ENCODE measurements at regions not wholly inside any gene's neighbourhood (a gene's known extent, or its start where the extent isn't known, plus 50 kb on each side); places are given as distances from the start of the nearest gene placed in this dataset.

GRCh38 chr7:35399216-35399615 lies 145.3 kb upstream of the TBX20 start:
- no peak for DNase-seq

DNA sequence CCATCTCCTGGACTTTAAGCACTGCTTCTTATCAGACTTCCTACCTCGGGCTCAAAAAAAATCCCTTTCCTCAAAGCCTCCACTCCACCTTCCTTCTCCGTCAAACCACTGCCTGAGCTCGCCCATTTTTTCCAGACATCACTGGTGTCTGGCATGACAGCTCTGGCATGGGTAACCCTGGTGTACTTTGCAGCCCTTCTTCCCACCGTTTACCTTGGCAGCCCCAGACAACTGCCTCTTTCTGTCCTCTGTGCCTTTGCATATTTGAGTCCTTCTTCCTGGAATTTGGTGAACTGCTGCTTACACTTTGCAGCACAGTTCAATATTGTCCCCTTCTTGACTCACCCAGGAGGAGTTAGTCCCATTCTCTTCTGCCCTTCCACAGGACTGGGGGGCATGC lies 144.6 kb upstream of the TBX20 start:
- DNase-seq: no peak

DNA sequence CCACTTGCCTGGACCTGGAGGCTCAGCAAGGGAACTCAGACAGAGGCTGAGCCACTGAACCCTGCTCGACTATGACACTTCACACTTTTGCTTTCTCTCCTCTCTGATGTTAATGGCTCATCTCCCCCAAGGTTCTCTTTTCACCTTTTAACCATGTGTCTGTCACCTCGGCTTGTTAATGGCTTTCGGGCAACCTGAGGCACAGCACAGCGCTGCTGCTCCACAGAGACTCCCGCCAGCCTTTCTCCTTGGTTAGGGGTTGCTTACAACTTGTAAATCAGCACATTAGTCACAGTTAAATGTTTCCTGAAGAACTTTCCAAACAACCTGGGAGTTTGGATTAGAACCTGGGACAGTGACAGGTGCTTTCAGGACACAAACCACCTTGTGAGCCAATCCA lies 136.2 kb upstream of the TBX20 start:
- DNase-seq: no peak

GRCh38 chr7:35389636-35390035 lies 135.7 kb upstream of the TBX20 start:
- DNase-seq: no peak

GRCh38 chr7:35386816-35387706 lies 133.2 kb upstream of the TBX20 start:
- DNase-seq: no peak

- DNase-seq: no peak
Observed at GRCh38 chr7:35386082-35386815, 132.3 kb upstream of the TBX20 start.

DNA sequence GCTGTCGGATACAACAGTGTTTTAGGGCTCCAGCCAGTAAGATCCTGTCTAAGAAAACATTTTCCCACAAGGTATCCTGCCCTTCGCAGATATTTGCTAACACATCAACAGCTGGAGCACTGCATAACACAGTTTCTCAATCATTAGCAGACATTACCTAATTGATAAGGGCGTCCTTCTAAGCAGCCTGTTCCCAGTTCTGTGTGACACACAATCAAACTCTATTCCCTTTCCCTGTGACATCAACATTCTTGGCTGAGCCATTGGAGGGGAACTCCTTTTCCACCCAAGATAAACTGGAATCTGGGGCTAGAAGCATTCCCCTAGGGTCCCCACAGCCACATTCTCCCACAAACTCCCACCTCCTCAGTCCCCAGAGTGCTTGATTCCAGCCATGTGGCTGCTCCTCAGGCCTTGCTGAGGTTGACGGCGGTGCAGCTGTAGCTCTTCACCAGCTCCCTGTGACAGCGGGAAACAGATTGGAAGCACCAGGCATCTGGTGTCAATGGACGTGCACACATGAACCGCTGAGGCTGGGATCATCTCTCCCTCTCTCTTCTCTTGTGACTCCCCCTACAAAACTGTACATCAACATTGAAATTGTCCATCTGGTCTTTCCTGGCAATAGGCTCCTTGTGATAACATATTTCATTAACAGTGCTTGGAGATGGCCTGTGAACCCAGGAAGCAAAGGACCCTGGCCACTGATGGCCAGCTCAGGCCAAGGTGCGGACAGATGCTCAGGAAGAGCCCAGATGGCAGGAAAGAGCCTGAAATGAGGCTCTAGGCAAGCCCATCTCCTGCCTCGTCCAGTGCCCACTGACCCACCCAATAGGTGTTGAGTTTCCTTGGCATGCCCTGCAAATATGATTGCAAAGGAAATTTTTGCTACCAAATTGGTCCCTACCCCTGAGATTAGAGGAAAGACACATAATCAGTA lies 131.1 kb upstream of the TBX20 start:
- no peak for DNase-seq

- DNase-seq: no peak
Observed at GRCh38 chr7:35380739-35381224, 126.9 kb upstream of the TBX20 start.

- DNase-seq: peak in 4 of 56 donors; percentile 1 to 37 (median 3)
Observed at GRCh38 chr7:35379481-35379880, 125.6 kb upstream of the TBX20 start.

DNA sequence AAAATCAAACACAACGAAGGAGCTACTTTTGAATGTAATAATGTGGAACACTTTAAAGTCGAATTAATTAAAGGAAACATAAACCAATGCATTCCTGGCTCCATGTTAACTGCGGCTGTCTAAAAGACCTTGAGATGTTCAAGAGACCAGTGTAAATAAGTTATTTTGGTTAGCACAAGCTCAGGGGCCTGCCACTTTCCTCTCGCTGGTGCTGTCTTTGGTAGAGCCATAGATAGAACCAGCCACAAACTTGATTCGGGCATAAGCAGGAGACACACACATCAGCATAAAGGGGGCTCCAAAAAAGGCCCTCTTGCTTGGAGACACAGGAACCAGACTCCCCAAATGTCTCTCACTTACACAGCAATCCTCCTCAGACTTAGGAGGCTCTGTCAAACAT lies 121.6 kb upstream of the TBX20 start:
- DNase-seq: no peak

GRCh38 chr7:35374858-35375257 lies 121.0 kb upstream of the TBX20 start:
- no peak for DNase-seq

DNA sequence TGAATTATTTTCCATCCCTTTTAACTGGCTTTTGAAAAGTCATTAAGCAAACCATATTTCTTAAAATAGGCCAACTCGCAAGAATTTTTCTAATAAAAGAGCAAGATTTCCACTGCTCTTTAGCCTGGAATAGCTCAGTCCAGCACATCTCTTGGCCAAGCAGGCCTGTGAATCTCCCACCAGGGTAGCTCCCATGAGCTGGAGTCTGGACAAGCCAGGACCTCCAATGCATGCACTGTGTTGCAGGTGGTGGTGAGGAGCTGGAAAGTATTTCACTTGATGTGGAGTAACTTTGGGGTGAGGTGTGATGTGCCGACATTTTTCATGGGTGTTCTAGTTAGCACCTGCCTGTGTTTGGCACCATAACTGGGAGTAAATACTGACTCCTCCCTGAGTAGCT lies 117.3 kb upstream of the TBX20 start:
- DNase-seq: no peak

DNA sequence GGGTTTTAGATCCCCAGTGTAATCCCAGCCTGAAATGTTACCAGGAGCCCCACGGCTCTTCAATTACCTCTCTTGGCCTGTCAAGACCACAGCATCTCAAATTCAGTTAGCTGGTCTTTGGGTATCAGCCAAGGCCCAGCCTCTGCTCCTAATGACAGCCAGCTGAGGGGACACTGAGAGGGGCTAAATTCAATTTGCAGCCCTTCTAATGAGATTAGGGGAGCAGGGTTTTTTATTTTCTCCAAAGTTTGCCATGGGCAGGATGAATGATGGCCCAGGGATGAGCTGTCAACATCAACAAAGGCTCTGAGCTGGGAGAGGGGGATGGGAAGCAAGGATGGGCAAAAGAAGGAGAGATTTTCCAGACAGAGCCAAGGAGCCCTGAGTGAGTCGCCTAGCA lies 116.8 kb upstream of the TBX20 start:
- no peak for DNase-seq

DNA sequence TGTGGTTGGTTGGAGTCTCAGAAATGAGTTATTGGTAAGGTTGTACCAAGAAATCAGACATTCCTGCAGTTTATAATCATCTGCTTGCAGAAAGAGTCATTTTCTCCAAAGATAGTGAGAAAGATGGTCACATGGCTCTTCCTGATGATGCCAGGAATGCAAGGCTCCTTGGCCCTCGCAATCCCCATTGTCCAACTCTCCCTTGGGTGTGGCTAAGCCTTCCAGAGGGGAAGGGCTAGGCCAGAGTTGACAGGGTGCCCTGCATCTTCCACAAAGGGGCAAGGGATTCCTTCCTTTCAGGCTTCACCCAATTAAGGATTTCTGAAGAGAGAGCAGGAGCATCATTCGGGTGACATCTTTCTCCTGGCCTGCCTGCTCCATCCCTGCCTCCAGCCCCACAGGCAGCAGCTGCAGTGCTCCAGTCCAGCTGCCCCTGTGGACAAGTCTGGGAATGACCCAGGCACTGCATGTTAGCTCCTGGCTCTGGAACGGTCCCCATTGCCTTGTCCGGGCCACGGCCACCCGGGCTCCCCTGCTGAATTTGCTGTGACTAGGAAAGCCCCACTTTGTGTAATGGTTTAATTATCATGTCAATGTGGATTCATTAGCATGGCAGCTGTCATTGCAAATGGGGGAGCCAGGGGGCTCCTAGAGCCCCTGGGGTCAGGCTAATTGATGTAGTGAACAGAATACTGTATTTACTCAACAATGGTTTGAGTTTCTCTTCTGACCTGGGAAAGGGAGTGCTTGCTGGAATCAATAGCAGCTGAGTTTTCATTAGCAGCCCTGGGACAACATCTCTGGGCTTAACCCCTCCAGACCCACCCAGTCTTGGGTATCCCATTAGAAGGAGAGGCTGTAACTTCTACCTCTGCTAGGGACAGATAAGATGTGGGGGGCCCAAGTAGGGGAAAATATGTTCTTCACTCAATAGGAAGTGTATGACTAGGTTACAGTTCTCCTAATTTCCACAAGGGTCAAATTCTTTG lies 112.6 kb upstream of the TBX20 start:
- no peak for DNase-seq

GRCh38 chr7:35365523-35365922 lies 111.6 kb upstream of the TBX20 start:
- DNase-seq: no peak

DNA sequence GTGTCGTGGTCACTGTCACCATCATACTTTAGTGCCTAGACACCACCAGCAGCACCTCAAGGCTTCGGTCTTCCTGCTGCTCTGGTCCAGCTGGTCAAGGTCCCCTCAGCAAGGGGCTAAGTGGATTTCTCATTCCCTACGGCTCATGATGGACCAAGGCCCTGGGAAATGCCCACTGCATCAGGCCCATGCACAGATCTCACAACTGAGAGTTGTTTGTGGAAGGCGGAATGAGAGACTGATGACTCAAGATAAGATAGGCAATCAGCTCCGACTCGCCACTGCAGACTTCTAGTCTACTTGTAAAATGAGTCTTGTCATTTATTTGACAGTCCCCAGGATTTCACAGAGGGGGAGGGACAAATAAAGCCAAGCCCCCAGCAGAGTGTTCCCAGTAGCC lies 108.4 kb upstream of the TBX20 start:
- no peak for DNase-seq

- no peak for DNase-seq
Observed at GRCh38 chr7:35359423-35359822, 105.5 kb upstream of the TBX20 start.

GRCh38 chr7:35356495-35356894 lies 102.6 kb upstream of the TBX20 start:
- DNase-seq: no peak

- no peak for DNase-seq
Observed at GRCh38 chr7:35355911-35356310, 102.0 kb upstream of the TBX20 start.

- DNase-seq: no peak
Observed at GRCh38 chr7:35355199-35355598, 101.3 kb upstream of the TBX20 start.
